ENCODE measurements at regions not wholly inside any gene's neighbourhood (a gene's known extent, or its start where the extent isn't known, plus 50 kb on each side); places are given as distances from the start of the nearest gene placed in this dataset.

DNA sequence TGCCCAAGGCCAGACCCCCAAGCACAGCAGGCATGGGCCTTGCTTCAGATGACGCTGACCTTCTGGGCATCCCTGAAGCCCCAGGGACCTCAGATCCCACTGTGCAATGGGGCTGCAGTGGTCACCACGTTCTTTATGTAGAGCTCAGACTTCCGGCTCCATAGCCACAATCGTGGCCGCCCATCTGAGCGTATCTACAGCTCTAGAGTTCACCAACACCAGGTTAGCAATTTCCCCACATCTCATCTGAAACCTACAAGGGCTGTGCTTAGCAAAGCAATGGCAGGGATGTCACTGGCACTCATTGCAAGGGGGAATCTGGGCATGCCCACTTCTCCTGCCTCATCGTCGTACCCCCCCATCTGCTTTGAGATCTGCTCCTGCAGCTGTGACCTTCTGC is 384.4 kb upstream of the TSHZ3 start:
- H3K27me3 Mint-ChIP-seq, result no peaks in the 10 kb centered on the region
- H3K9me3 Mint-ChIP-seq, result peaks cover 5% of the 10 kb centered on the region
- ATAC-seq (ENCODE audit: low read depth) (no peak), DNase-seq (no peak)
- ChIA-PET POLR2A (no interaction called here), CTCF (no interaction called here)
- intact Hi-C loops (cut with micrococcal nuclease), result no loop called here
- TF ChIP-seq, protein P1, sequence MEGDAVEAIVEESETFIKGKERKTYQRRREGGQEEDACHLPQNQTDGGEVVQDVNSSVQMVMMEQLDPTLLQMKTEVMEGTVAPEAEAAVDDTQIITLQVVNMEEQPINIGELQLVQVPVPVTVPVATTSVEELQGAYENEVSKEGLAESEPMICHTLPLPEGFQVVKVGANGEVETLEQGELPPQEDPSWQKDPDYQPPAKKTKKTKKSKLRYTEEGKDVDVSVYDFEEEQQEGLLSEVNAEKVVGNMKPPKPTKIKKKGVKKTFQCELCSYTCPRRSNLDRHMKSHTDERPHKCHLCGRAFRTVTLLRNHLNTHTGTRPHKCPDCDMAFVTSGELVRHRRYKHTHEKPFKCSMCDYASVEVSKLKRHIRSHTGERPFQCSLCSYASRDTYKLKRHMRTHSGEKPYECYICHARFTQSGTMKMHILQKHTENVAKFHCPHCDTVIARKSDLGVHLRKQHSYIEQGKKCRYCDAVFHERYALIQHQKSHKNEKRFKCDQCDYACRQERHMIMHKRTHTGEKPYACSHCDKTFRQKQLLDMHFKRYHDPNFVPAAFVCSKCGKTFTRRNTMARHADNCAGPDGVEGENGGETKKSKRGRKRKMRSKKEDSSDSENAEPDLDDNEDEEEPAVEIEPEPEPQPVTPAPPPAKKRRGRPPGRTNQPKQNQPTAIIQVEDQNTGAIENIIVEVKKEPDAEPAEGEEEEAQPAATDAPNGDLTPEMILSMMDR (IDR thresholded peaks at IDR 0.05), result no peak
- H3K27ac Mint-ChIP-seq, result no peak overlapping the region
- no peaks in the 10 kb centered on the region for H3K4me1 Mint-ChIP-seq
- no peaks in the 10 kb centered on the region for H3K36me3 Mint-ChIP-seq (ENCODE audit: low read depth)
- H3K4me3 Mint-ChIP-seq, result no peak overlapping the region

DNA sequence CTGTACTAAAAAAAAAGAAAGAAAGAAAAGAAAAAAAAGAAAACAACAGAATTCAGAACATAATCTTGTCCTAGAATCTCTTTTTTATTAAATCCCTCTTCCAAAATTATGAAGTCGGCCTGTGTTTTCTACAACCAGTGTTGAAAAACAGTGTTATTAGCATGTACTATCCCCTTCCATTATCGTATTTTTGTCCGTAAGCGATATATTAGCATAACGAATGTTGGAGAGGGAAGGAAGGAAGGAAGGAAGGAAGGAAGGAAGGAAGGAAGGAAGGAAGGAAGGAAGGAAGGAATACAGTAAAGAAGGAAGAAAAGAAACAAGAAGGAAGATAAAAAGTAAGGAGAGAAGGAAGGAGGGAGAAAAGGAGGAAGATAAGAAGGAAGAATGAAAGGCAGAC is 393.0 kb upstream of the TSHZ3 start:
- no peaks in the 10 kb centered on the region for H3K36me3 Mint-ChIP-seq (ENCODE audit: low read depth)
- DNase-seq, result no peak
- TF ChIP-seq, protein P1 (IDR thresholded peaks at IDR 0.05), result no peak
- intact Hi-C loops (cut with micrococcal nuclease), result no loop called here
- no peak for ATAC-seq (ENCODE audit: low read depth)
- no peak overlapping the region for H3K4me3 Mint-ChIP-seq
- H3K9me3 Mint-ChIP-seq, result peaks cover 2% of the 10 kb centered on the region
- ChIA-PET CTCF (no interaction called here), POLR2A (no interaction called here)
- no peaks in the 10 kb centered on the region for H3K4me1 Mint-ChIP-seq
- H3K27ac Mint-ChIP-seq, result no peak overlapping the region
- no peaks in the 10 kb centered on the region for H3K27me3 Mint-ChIP-seq

DNA sequence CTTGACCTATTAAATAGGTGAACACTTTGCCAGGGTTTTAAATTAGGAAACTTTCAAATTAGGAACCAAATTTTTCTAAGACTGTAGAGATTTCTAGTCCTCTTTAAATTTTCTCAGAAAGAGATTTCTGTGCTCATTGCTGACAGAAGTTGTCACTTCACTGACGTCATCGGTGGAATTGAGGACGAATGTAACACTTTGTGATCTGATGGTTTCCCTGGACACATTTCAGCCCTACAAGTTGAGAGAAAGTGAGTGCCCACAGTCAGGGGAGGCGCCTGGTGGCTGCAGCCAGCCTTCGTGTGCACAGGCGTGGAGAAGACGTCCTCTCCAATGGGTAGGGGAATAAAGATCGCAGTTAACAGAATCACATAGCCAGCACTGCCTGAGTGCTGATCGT is 396.5 kb upstream of the TSHZ3 start:
- no peaks in the 10 kb centered on the region for H3K27me3 Mint-ChIP-seq
- ChIA-PET POLR2A (no interaction called here), CTCF (no interaction called here)
- TF ChIP-seq, protein P1 (IDR thresholded peaks at IDR 0.05), result no peak
- H3K4me1 Mint-ChIP-seq, result no peaks in the 10 kb centered on the region
- no peak for ATAC-seq (ENCODE audit: low read depth)
- peaks cover 2% of the 10 kb centered on the region for H3K9me3 Mint-ChIP-seq
- no peak overlapping the region for H3K4me3 Mint-ChIP-seq
- intact Hi-C loops (cut with micrococcal nuclease), result no loop called here
- no peak for DNase-seq
- H3K27ac Mint-ChIP-seq, result no peak overlapping the region
- H3K36me3 Mint-ChIP-seq (ENCODE audit: low read depth), result no peaks in the 10 kb centered on the region

DNA sequence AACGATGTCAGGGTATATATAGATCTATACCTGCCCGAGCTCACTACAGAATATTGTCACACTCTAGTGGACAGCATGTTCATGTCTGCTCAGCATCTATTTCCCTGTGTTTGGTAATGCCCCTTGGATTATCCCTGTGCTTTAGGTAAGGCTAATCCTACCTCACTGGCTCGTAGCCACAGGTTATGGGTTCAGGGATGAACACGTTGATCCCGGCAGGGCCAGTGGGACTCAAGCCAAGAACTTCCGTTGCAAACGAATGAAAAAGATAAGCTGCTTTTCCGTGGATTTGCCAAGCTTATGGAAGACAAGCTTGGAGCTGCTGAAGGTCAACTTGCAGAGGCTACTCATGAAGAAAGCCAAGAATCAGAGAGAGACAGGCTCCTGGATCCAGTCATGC is 400.0 kb upstream of the TSHZ3 start:
- H3K27ac Mint-ChIP-seq, result no peak overlapping the region
- DNase-seq, result no peak
- POLR2A ChIA-PET, result no interaction called here
- CTCF ChIA-PET, result no interaction called here
- peaks cover 6% of the 10 kb centered on the region for H3K9me3 Mint-ChIP-seq
- H3K36me3 Mint-ChIP-seq (ENCODE audit: low read depth), result no peaks in the 10 kb centered on the region
- no peaks in the 10 kb centered on the region for H3K4me1 Mint-ChIP-seq
- TF ChIP-seq, protein P1 (IDR thresholded peaks at IDR 0.05), result no peak
- intact Hi-C loops (cut with micrococcal nuclease), result no loop called here
- ATAC-seq (ENCODE audit: low read depth), result no peak
- no peaks in the 10 kb centered on the region for H3K27me3 Mint-ChIP-seq
- H3K4me3 Mint-ChIP-seq, result no peak overlapping the region

DNA sequence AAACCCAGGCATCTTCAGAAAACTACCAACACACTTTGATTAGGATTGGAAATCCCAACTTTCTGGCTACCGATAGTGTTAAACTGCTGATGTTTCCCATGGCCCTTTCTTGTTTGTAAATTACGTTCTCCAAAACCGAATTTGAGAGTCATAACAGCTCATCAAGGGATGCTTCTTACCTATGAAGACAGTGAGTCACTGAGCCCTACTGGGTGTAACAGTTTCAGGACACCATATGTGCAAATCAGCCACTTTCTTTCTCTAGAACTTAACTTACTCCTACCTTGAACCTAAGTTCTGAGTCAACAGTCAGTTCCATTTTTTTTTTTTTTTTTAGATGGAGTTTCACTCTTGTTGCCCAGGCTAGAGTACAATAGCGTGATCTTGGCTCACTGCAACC is 410.1 kb upstream of the TSHZ3 start:
- DNase-seq, result no peak
- POLR2A ChIA-PET, result no interaction called here
- CTCF ChIA-PET, result no interaction called here
- TF ChIP-seq, protein P1 (IDR thresholded peaks at IDR 0.05), result no peak
- Mint-ChIP-seq H3K4me3 (no peak overlapping the region), H3K4me1 (no peaks in the 10 kb centered on the region), H3K27ac (no peak overlapping the region), H3K27me3 (no peaks in the 10 kb centered on the region), H3K36me3 (ENCODE audit: low read depth) (no peaks in the 10 kb centered on the region), H3K9me3 (peaks cover 3% of the 10 kb centered on the region)
- ATAC-seq (ENCODE audit: low read depth), result no peak
- intact Hi-C loops (cut with micrococcal nuclease), result no loop called here
